ENCODE measurements at regions not wholly inside any gene's neighbourhood (a gene's known extent, or its start where the extent isn't known, plus 50 kb on each side); places are given as distances from the start of the nearest gene placed in this dataset.

- TF ChIP-seq, protein P1, sequence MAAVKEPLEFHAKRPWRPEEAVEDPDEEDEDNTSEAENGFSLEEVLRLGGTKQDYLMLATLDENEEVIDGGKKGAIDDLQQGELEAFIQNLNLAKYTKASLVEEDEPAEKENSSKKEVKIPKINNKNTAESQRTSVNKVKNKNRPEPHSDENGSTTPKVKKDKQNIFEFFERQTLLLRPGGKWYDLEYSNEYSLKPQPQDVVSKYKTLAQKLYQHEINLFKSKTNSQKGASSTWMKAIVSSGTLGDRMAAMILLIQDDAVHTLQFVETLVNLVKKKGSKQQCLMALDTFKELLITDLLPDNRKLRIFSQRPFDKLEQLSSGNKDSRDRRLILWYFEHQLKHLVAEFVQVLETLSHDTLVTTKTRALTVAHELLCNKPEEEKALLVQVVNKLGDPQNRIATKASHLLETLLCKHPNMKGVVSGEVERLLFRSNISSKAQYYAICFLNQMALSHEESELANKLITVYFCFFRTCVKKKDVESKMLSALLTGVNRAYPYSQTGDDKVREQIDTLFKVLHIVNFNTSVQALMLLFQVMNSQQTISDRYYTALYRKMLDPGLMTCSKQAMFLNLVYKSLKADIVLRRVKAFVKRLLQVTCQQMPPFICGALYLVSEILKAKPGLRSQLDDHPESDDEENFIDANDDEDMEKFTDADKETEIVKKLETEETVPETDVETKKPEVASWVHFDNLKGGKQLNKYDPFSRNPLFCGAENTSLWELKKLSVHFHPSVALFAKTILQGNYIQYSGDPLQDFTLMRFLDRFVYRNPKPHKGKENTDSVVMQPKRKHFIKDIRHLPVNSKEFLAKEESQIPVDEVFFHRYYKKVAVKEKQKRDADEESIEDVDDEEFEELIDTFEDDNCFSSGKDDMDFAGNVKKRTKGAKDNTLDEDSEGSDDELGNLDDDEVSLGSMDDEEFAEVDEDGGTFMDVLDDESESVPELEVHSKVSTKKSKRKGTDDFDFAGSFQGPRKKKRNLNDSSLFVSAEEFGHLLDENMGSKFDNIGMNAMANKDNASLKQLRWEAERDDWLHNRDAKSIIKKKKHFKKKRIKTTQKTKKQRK (IDR thresholded peaks at IDR 0.05; ENCODE audit: low read depth, low read length): no peak
Observed at GRCh38 chr17:54841656-54842055, 59.0 kb upstream of the TOM1L1 start (continued).

DNA sequence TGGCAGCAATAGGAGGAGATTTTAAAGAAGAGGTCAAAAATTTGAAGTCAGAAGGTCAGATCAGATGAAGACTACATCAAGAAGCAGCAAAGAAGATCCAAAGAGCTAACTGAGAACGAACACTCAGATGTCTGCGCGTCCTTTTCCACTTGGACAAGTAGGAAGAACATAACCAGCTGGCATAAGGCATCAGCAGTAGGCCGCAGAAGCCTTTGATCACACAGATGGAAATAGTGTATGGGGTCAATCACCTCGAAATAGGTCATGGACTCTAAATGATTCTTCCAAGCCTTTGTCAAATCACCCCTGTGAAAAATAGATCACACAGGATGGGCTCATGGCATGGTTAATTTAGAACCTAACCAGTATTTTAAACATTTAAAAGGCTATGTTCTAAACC lies 56.4 kb upstream of the TOM1L1 start:
- no peaks in the 10 kb centered on the region for H3K79me2 ChIP-seq (ENCODE audit: control insufficient read depth, insufficient read depth, low read length)
- H3K4me3 ChIP-seq: no peak overlapping the region
- H3K9ac ChIP-seq (ENCODE audit: control insufficient read depth, insufficient read depth, low read length): no peak overlapping the region
- no peaks in the 10 kb centered on the region for H4K20me1 ChIP-seq (ENCODE audit: control insufficient read depth, insufficient read depth)
- no peaks in the 10 kb centered on the region for H3K9me3 ChIP-seq (replicated peaks; ENCODE audit: control insufficient read depth, insufficient read depth, low read length)
- ATAC-seq: no peak
- no peak for FAIRE-seq
- BruUV-seq (replicated peaks): no TSS peak
- ChIA-PET POLR2A (interaction anchor here (0.6 kb wide), 1 partner anchor 1013 kb away, joined by 3 read pairs; no protein-coding TSS in a partner anchor), SMC1A (ENCODE audit: uncharacterized antibody, unreplicated experiment) (no interaction called here), CTCF (no interaction called here), RAD21 (ENCODE audit: unreplicated experiment) (no interaction called here)
- no peak overlapping the region for H3K4me2 ChIP-seq (ENCODE audit: control insufficient read depth, insufficient read depth)
- in situ Hi-C loops (cut with MboI) (no loop called here), intact Hi-C loops (cut with micrococcal nuclease; ENCODE audit: unreplicated experiment) (no loop called here)
- 45% methylated on average over 5 of the region's 5 CpGs for WGBS (ENCODE audit: insufficient coverage, insufficient replicate concordance, low lambda C conversion rate, missing lambda C conversion rate)
- H3K4me1 ChIP-seq (ENCODE audit: control insufficient read depth, insufficient read depth, low read length): no peaks in the 10 kb centered on the region
- H2AFZ ChIP-seq (ENCODE audit: control insufficient read depth, low read depth, low read length): no peak overlapping the region
- no peak overlapping the region for H3K27ac ChIP-seq (ENCODE audit: control insufficient read depth, insufficient read depth)
- H3K27me3 ChIP-seq (replicated peaks in 1 of 2; ENCODE audit: control insufficient read depth in 2 of 2, insufficient read depth in 2 of 2, low read length in 1 of 2): no peaks in the 10 kb centered on the region
- DNase-seq (ENCODE audit: low read depth, low spot score): no peak
- no peaks in the 10 kb centered on the region for H3K36me3 ChIP-seq (ENCODE audit: control insufficient read depth in 2 of 2, insufficient read depth in 2 of 2, low read length in 1 of 2)
- TF ChIP-seq NR2C1 (IDR thresholded peaks at IDR 0.05) (no peak), ZBTB11 (CRISPR knock-in tag; IDR thresholded peaks at IDR 0.05) (no peak), CBFB (IDR thresholded peaks at IDR 0.05; ENCODE audit: low read depth) (no peak), EGR1 (IDR thresholded peaks at IDR 0.05; ENCODE audit: borderline replicate concordance in 1 of 2, low read depth in 2 of 2, low read length in 2 of 2) (no peak), SMARCA5 (IDR thresholded peaks at IDR 0.05) (no peak), NRF1 (conservative IDR thresholded peaks at IDR 0.05; ENCODE audit: low read depth, low read length) (no peak), MEF2B (IDR thresholded peaks at IDR 0.05; ENCODE audit: partially characterized antibody, poor library complexity, severe bottlenecking) (no peak), PAX5 (IDR thresholded peaks at IDR 0.05; ENCODE audit: borderline replicate concordance, low read depth, low read length) (no peak), TARDBP (IDR thresholded peaks at IDR 0.05; ENCODE audit: borderline replicate concordance) (no peak), NBN (IDR thresholded peaks at IDR 0.05) (no peak)
- TF ChIP-seq, protein P2, sequence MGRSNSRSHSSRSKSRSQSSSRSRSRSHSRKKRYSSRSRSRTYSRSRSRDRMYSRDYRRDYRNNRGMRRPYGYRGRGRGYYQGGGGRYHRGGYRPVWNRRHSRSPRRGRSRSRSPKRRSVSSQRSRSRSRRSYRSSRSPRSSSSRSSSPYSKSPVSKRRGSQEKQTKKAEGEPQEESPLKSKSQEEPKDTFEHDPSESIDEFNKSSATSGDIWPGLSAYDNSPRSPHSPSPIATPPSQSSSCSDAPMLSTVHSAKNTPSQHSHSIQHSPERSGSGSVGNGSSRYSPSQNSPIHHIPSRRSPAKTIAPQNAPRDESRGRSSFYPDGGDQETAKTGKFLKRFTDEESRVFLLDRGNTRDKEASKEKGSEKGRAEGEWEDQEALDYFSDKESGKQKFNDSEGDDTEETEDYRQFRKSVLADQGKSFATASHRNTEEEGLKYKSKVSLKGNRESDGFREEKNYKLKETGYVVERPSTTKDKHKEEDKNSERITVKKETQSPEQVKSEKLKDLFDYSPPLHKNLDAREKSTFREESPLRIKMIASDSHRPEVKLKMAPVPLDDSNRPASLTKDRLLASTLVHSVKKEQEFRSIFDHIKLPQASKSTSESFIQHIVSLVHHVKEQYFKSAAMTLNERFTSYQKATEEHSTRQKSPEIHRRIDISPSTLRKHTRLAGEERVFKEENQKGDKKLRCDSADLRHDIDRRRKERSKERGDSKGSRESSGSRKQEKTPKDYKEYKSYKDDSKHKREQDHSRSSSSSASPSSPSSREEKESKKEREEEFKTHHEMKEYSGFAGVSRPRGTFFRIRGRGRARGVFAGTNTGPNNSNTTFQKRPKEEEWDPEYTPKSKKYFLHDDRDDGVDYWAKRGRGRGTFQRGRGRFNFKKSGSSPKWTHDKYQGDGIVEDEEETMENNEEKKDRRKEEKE (IDR thresholded peaks at IDR 0.05): no peak
- TF ChIP-seq, protein P3, sequence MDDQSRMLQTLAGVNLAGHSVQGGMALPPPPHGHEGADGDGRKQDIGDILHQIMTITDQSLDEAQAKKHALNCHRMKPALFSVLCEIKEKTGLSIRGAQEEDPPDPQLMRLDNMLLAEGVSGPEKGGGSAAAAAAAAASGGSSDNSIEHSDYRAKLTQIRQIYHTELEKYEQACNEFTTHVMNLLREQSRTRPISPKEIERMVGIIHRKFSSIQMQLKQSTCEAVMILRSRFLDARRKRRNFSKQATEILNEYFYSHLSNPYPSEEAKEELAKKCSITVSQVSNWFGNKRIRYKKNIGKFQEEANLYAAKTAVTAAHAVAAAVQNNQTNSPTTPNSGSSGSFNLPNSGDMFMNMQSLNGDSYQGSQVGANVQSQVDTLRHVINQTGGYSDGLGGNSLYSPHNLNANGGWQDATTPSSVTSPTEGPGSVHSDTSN (IDR thresholded peaks at IDR 0.05; ENCODE audit: insufficient replicate concordance, low read depth, low read length): no peak

Data from GM12878 (cell line).